ENCODE measurements at regions not wholly inside any gene's neighbourhood (a gene's known extent, or its start where the extent isn't known, plus 50 kb on each side); places are given as distances from the start of the nearest gene placed in this dataset.
"Not testable (repeated sequence)": the region's sequence is repeated elsewhere in the genome, so short reads cannot be mapped to it uniquely, and the experiment has no call there.

GRCh38 chr7:67373389-67373788 lies 376.8 kb downstream of the TYW1 start:
- TF ChIP-seq CTCF (IDR thresholded peaks at IDR 0.05; ENCODE audit: low read length); EZH2 (optimal IDR thresholded peaks at IDR 0.05; ENCODE audit: low read depth, low read length); EZH2phosphoT487 (IDR thresholded peaks at IDR 0.05; ENCODE audit: low read length): not testable (repeated sequence)
